GM18907 (cell line): ENCODE measurements at regions not wholly inside any gene's neighbourhood (a gene's known extent, or its start where the extent isn't known, plus 50 kb on each side); places are given as distances from the start of the nearest gene placed in this dataset.
"Not testable (repeated sequence)": the region's sequence is repeated elsewhere in the genome, so short reads cannot be mapped to it uniquely, and the experiment has no call there.

Source experiments
- ATAC-seq: cut with Tn5 transposase; IDR thresholded peaks from one replicate; pipeline ENCODE4 v1.9.1; 2021; ENCODE audit warnings: mild to moderate bottlenecking, moderate library complexity; ENCODE audit not compliant: unreplicated experiment

GRCh38 chr1:121097127-121097866 is 86.8 kb downstream of the FAM72B start:
- peak; percentile 97 for ATAC-seq

DNA sequence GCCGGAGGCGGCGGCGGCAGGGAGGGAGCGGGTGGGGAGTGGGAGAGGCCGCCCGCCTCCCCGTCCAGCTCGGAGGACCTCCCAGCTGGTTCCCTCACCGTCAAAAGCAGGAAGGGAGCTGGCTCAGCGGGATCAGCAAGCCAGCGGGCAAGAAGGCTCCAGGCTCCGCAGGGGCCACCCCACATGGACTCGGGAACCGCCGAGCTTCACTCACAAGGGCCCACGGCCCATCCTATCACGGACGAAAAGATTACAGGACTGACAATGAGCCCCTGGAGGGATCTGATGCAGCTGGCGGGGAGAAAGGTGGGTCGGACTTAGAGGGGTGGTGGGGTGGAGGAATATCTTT is 86.3 kb downstream of the FAM72B start:
- not testable (repeated sequence) for ATAC-seq

- not testable (repeated sequence) for ATAC-seq
Observed at GRCh38 chr1:121109025-121109424, 75.1 kb downstream of the FAM72B start.

- not testable (repeated sequence) for ATAC-seq
Observed at GRCh38 chr1:121116522-121117297, 67.4 kb downstream of the FAM72B start.

DNA sequence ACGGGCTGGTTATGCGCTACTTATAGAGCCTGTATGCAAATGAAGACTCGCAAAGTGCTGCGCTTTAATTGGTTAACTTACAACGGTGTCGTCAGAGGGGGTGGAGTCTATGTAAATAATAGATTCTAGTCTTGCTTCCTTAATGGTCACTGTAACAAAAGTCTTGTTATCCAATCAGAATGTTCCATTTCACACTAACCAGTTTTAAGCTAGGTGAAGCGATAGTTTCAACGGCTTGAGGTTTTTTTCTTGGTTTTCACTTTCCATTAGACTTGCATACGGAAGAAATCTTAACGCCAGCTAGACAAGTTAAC is 66.9 kb downstream of the FAM72B start:
- ATAC-seq: not testable (repeated sequence)

DNA sequence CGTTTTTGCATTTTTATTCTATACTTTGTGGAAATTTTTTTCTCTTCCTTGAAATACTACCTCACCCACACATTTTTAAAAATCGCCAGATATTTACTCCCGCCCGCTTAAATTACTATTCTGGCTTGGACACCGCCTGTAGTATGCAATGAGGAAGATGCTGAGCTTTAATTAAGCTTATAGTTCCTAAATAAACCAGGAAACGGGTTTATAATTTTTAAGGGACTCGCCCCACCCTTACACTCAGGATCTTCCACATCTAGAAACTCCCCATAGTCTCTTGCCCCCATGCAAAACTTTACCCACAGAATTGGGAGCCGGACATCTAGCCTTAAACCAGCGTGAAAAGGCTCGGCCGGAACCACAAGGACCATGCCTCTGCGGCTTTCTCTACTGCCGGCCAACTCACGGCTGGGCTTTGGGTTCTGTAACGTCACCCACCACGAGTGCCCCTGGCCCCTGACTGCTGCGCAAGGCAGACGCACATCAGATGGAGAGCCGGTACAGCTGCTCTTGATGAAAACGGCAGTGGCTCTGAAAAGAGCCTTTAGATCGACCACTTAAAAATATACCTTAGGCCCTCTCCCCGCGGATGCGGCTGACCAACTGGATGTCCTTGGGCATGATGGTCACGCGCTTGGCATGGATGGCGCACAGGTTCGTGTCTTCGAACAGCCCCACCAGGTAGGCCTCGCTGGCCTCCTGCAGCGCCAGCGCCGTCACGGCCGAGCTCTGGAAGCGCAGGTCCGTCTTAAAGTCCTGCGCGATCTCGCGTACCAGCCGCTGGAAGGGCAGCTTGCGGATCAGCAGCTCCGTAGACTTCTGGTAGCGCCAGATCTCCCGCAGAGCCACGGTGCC is 66.3 kb downstream of the FAM72B start:
- not testable (repeated sequence) for ATAC-seq
